ENCODE measurements at regions not wholly inside any gene's neighbourhood (a gene's known extent, or its start where the extent isn't known, plus 50 kb on each side); places are given as distances from the start of the nearest gene placed in this dataset.

GRCh38 chr2:40716879-40717278 lies 265.0 kb upstream of the SLC8A1 start:
- Mint-ChIP-seq H3K27me3 (ENCODE audit: low read depth) (peaks cover 17% of the 10 kb centered on the region), H3K27ac (ENCODE audit: unreplicated experiment) (no peak overlapping the region), H3K36me3 (ENCODE audit: low read depth) (no peaks in the 10 kb centered on the region), H3K9me3 (ENCODE audit: low read depth) (no peaks in the 10 kb centered on the region), H3K4me3 (ENCODE audit: unreplicated experiment) (no peak overlapping the region), H3K4me1 (ENCODE audit: low read depth) (peaks cover 3% of the 10 kb centered on the region)
- TF ChIP-seq CTCF (IDR thresholded peaks at IDR 0.05) = no peak
- DNase-seq (ENCODE audit: low spot score) = no peak

GRCh38 chr2:40719414-40719813 lies 267.5 kb upstream of the SLC8A1 start:
- no peak for DNase-seq (ENCODE audit: low spot score)
- Mint-ChIP-seq H3K27ac (ENCODE audit: unreplicated experiment) (no peak overlapping the region), H3K9me3 (ENCODE audit: low read depth) (no peaks in the 10 kb centered on the region), H3K4me1 (ENCODE audit: low read depth) (peaks cover 3% of the 10 kb centered on the region), H3K4me3 (ENCODE audit: unreplicated experiment) (no peak overlapping the region), H3K36me3 (ENCODE audit: low read depth) (no peaks in the 10 kb centered on the region), H3K27me3 (ENCODE audit: low read depth) (peaks cover 18% of the 10 kb centered on the region)
- no peak for TF ChIP-seq CTCF (IDR thresholded peaks at IDR 0.05)

GRCh38 chr2:40721595-40721994 lies 269.7 kb upstream of the SLC8A1 start:
- Mint-ChIP-seq H3K9me3 (ENCODE audit: low read depth) (no peaks in the 10 kb centered on the region), H3K27me3 (ENCODE audit: low read depth) (peaks cover 19% of the 10 kb centered on the region)
- DNase-seq (ENCODE audit: low spot score) = no peak

GRCh38 chr2:40723194-40723593 lies 271.3 kb upstream of the SLC8A1 start:
- Mint-ChIP-seq H3K4me1 (ENCODE audit: low read depth) (no peaks in the 10 kb centered on the region), H3K36me3 (ENCODE audit: low read depth) (no peaks in the 10 kb centered on the region), H3K4me3 (ENCODE audit: unreplicated experiment) (no peak overlapping the region), H3K27ac (ENCODE audit: unreplicated experiment) (no peak overlapping the region), H3K9me3 (ENCODE audit: low read depth) (no peaks in the 10 kb centered on the region), H3K27me3 (ENCODE audit: low read depth) (peaks cover 19% of the 10 kb centered on the region)
- DNase-seq (ENCODE audit: low spot score) = no peak
- TF ChIP-seq CTCF (IDR thresholded peaks at IDR 0.05) = no peak

More at GRCh38 chr2:40721595-40721994, 269.7 kb upstream of the SLC8A1 start:
- Mint-ChIP-seq H3K4me3 (ENCODE audit: unreplicated experiment) (no peak overlapping the region), H3K36me3 (ENCODE audit: low read depth) (no peaks in the 10 kb centered on the region), H3K4me1 (ENCODE audit: low read depth) (peaks cover 3% of the 10 kb centered on the region), H3K27ac (ENCODE audit: unreplicated experiment) (no peak overlapping the region)
- TF ChIP-seq CTCF (IDR thresholded peaks at IDR 0.05) = no peak

- no peak for DNase-seq (ENCODE audit: low spot score)
- H3K4me1 Mint-ChIP-seq (ENCODE audit: low read depth) = no peaks in the 10 kb centered on the region
- H3K36me3 Mint-ChIP-seq (ENCODE audit: low read depth) = no peaks in the 10 kb centered on the region
- H3K4me3 Mint-ChIP-seq (ENCODE audit: unreplicated experiment) = no peak overlapping the region
- TF ChIP-seq CTCF (IDR thresholded peaks at IDR 0.05) = no peak
- H3K27ac Mint-ChIP-seq (ENCODE audit: unreplicated experiment) = no peak overlapping the region
- H3K27me3 Mint-ChIP-seq (ENCODE audit: low read depth) = peaks cover 15% of the 10 kb centered on the region
- no peaks in the 10 kb centered on the region for H3K9me3 Mint-ChIP-seq (ENCODE audit: low read depth)
Observed at GRCh38 chr2:40725040-40725439, 273.1 kb upstream of the SLC8A1 start.

Data from chondrocyte (in vitro differentiated cells).